Spleen (tissue), 11 donors: ENCODE measurements at regions not wholly inside any gene's neighbourhood (a gene's known extent, or its start where the extent isn't known, plus 50 kb on each side); places are given as distances from the start of the nearest gene placed in this dataset.

Source experiments
- DNase-seq: peaks from one replicate; pipeline ENCODE4 v3.0.0-alpha.2; 2020
- H3K27ac ChIP-seq, 8 donors: fragments of 200-600 bp; sonication (generic) in 7 of 8; 1 replicate in 4 of 8; 2 replicates in 4 of 8; pipeline versions ENCODE4 v1.5.0 to v1.8.0; 2016 to 2021; ENCODE audit warnings: inconsistent platforms in 4 of 8, mild to moderate bottlenecking in 4 of 8, moderate library complexity in 1 of 8
- H3K27me3 ChIP-seq, 7 donors: fragments of 200-600 bp; sonication (generic) in 6 of 7; replicated peaks in 1 of 7; 1 replicate in 4 of 7; 2 replicates in 3 of 7; pipeline versions ENCODE4 v1.5.0 to v1.8.0; 2016 to 2021; ENCODE audit warnings: inconsistent platforms in 3 of 7, mild to moderate bottlenecking in 1 of 7
- H3K36me3 ChIP-seq, 6 donors: fragments of 200-600 bp; sonication (generic) in 5 of 6; 1 replicate in 4 of 6; 2 replicates in 2 of 6; pipeline versions ENCODE4 v1.5.0 to v1.8.0; 2016 to 2021; ENCODE audit warnings: inconsistent platforms in 2 of 6
- H3K4me1 ChIP-seq, 6 donors: fragments of 200-600 bp; sonication (generic) in 5 of 6; 1 replicate in 3 of 6; 2 replicates in 3 of 6; pipeline versions ENCODE4 v1.5.0 to v1.8.0; 2016 to 2021; ENCODE audit warnings: inconsistent platforms in 3 of 6
- H3K4me3 ChIP-seq, 8 donors: fragments of 200-600 bp; sonication (generic) in 7 of 8; 1 replicate in 4 of 8; 2 replicates in 4 of 8; pipeline versions ENCODE4 v1.5.0 to v1.8.0; 2016 to 2021; ENCODE audit warnings: inconsistent platforms in 4 of 8, mild to moderate bottlenecking in 4 of 8, moderate library complexity in 2 of 8
- H3K9me3 ChIP-seq, 8 donors: fragments of 200-600 bp; sonication (generic) in 7 of 8; 1 replicate in 4 of 8; 2 replicates in 4 of 8; pipeline versions ENCODE4 v1.5.0 to v1.8.0; 2016 to 2021; ENCODE audit warnings: inconsistent platforms in 4 of 8
- POLR2A ChIP-seq, 3 donors: fragments of 450-650 bp; IDR thresholded peaks; one replicate each; pipeline ENCODE4 v1.5.1; 2017; ENCODE audit warnings: antibody characterized with exemption in 3 of 3, mild to moderate bottlenecking in 1 of 3
- POLR2AphosphoS5 ChIP-seq, 3 donors: sonication (generic); formaldehyde crosslinking; IDR thresholded peaks; one replicate each; pipeline ENCODE4 v1.5.1; 2017; ENCODE audit warnings: antibody characterized with exemption in 3 of 3
- WGBS, 5 donors: extraction: QIAGEN DNeasy Blood & Tissue Kit in 3 of 5; methylation state at CpG; one replicate each; pipeline versions ENCODE4 v1.1.5 to v1.1.7; 2013 to 2018; 5-methylcytosine and 5-hydroxymethylcytosine counted together
- intact Hi-C: fragments of 100-400 bp; cut with DNase I; formaldehyde crosslinking; loops from one replicate; pipeline ENCODE4 v1.15.0; 2023; ENCODE audit warnings: low total_unique reads
- TF ChIP-seq, protein P1 (sequence below), 11 experiments: fragments of 200-600 bp in 7 of 11; fragments of 450-650 bp in 4 of 11; sonication (generic) in 4 of 11; IDR thresholded peaks in 8 of 11; conservative IDR thresholded peaks in 3 of 11; 1 replicate in 7 of 11; 2 replicates in 4 of 11; pipeline versions ENCODE4 v1.4.0 to v1.8.0; 2016 to 2021; ENCODE audit warnings: antibody characterized with exemption in 11 of 11, inconsistent platforms in 4 of 11, mild to moderate bottlenecking in 1 of 11
- donor health status: healthy with polysubstance abuse.
- donor health status: DM: no; HTN: no; CAD: no; lungs with moderate emphysema.
- donor health status: DM: no; HTN: no; CAD: no.
- donor health status: Bipolar disorder and iron deficiency.
- donor health status: healthy.
- donor health status: DM: no; HTN: no; CAD: no.
- donor health status: DM: yes; HTN: yes; CAD: no.

DNA sequence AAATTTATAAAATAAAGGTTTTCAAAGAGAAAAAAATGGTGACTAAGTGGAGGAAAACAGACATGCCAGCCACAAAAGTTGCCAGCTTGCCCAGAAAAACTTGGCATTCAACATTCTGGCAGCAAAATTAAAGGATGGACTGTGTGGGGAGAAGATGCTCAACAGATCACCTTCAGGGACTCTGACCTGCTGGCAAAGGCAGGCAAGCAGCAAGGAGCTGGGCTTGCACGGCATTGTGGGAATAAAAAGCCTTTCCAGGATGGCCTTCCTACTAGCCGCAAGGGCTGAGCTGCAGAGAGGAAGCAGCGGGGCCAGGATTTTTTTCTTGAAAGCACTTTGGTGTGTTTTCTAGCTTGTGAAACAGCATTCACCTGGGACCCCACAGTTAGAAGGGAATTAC lies 101.9 kb upstream of the CACNA2D3 start:
- intact Hi-C loops, result no loop called here
- Histone ChIP-seq H3K4me3 (no peak overlapping the region), H3K27ac (no peak overlapping the region), H3K36me3 (no peaks in the 10 kb centered on the region), H3K4me1 (no peaks in the 10 kb centered on the region), H3K27me3 (no peaks in the 10 kb centered on the region), H3K9me3 (peaks cover 0 to 25% (median 18%) of the 10 kb centered on the region in 8 donors)
- DNase-seq, result no peak
- WGBS, 5 donors, result 84 to 90% (median 84%) methylated on average over 3 of the region's 3 CpGs
- TF ChIP-seq, protein P1, sequence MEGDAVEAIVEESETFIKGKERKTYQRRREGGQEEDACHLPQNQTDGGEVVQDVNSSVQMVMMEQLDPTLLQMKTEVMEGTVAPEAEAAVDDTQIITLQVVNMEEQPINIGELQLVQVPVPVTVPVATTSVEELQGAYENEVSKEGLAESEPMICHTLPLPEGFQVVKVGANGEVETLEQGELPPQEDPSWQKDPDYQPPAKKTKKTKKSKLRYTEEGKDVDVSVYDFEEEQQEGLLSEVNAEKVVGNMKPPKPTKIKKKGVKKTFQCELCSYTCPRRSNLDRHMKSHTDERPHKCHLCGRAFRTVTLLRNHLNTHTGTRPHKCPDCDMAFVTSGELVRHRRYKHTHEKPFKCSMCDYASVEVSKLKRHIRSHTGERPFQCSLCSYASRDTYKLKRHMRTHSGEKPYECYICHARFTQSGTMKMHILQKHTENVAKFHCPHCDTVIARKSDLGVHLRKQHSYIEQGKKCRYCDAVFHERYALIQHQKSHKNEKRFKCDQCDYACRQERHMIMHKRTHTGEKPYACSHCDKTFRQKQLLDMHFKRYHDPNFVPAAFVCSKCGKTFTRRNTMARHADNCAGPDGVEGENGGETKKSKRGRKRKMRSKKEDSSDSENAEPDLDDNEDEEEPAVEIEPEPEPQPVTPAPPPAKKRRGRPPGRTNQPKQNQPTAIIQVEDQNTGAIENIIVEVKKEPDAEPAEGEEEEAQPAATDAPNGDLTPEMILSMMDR (IDR thresholded peaks at IDR 0.05 in 8 of 11, conservative IDR thresholded peaks at IDR 0.05 in 3 of 11), result no peak
- no peak for TF ChIP-seq POLR2AphosphoS5 (IDR thresholded peaks at IDR 0.05)
- TF ChIP-seq POLR2A (IDR thresholded peaks at IDR 0.05), result no peak

DNA sequence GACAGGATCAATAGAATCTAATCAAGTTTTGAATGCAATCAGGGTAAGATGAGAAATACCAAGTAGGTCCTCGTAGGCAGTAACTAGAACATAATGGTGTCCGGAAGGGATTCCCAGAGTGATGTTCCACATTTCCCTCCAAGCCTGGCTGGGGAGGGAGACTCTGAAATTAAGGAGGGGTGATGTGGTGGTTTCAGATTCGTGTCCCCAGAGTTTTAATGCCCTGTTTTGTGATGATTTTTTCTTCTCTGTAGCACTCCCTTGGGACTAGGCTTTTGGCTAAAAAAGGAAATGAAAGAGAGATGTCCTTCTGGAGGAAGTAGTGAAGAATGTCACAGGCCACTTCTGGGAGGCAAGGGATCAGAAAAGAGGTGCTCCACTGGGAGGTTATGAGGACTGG lies 108.3 kb upstream of the CACNA2D3 start:
- WGBS, 5 donors, result 58 to 65% (median 58%) methylated on average over 3 of the region's 3 CpGs

DNA sequence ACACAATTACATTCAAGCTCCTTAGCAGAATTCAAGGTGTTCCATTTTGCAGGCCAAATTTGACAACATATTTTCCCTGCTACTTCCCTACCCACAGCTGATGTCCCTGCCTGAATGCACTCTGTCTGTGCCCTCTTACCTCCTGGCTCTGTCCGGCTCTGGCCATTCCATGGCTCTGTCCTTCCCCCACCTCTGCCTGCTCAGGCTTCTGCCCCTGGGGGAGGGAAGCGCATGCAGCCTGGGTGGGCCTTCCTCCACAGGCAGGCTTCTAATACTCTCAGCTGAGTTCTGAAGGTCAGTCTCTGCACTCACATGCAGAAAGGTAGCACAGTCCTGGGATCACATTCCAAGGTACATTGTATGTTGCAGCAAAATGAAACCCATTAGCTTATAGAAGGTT lies 113.6 kb upstream of the CACNA2D3 start:
- H3K4me3 ChIP-seq, result no peak overlapping the region
- TF ChIP-seq POLR2AphosphoS5 (IDR thresholded peaks at IDR 0.05) (no peak), POLR2A (IDR thresholded peaks at IDR 0.05) (no peak)
- TF ChIP-seq, protein P1 (IDR thresholded peaks at IDR 0.05 in 8 of 11, conservative IDR thresholded peaks at IDR 0.05 in 3 of 11), result no peak
- peaks cover 0 to 5% (median 0%) of the 10 kb centered on the region in 7 donors for H3K27me3 ChIP-seq
- H3K4me1 ChIP-seq, result no peaks in the 10 kb centered on the region
- no peak overlapping the region for H3K27ac ChIP-seq
- intact Hi-C loops, result no loop called here
- DNase-seq, result no peak
- 64 to 78% (median 68%) methylated on average over 2 of the region's 2 CpGs for WGBS, 5 donors
- H3K36me3 ChIP-seq, result no peaks in the 10 kb centered on the region
- H3K9me3 ChIP-seq, result no peaks in the 10 kb centered on the region

More for the DNA sequence above, 108.3 kb upstream of the CACNA2D3 start:
- intact Hi-C loops, result no loop called here
- Histone ChIP-seq H3K27me3 (no peaks in the 10 kb centered on the region), H3K4me3 (no peak overlapping the region), H3K27ac (no peak overlapping the region), H3K36me3 (no peaks in the 10 kb centered on the region), H3K9me3 (peaks cover 0 to 18% (median 12%) of the 10 kb centered on the region in 8 donors), H3K4me1 (no peaks in the 10 kb centered on the region)
- no peak for DNase-seq
- TF ChIP-seq POLR2AphosphoS5 (IDR thresholded peaks at IDR 0.05) (no peak), POLR2A (IDR thresholded peaks at IDR 0.05) (no peak)
- TF ChIP-seq, protein P1 (IDR thresholded peaks at IDR 0.05 in 8 of 11, conservative IDR thresholded peaks at IDR 0.05 in 3 of 11), result no peak

DNA sequence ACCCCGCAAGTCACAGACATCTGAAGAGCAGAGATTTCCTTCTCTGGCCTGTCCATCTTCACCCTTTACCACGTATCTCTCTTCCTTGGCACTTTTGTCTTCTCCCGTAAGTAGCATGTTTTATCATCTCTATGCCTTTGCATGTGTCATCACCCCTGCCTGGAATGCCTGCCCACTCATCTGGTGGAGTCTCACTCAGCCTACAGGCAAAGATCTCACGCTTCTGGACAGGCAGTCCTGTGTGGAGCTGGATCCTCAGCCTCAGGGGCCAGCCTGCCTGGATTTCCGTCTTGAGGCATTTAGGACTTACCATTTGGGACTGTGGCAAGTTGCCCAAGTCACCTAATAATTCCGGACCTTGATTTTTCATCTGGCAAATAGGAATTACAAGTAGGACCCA lies 114.3 kb upstream of the CACNA2D3 start:
- Histone ChIP-seq H3K9me3 (no peaks in the 10 kb centered on the region), H3K4me1 (no peaks in the 10 kb centered on the region), H3K27me3 (peaks cover 0 to 5% (median 0%) of the 10 kb centered on the region in 7 donors), H3K27ac (no peak overlapping the region), H3K4me3 (no peak overlapping the region), H3K36me3 (no peaks in the 10 kb centered on the region)
- intact Hi-C loops, result no loop called here
- WGBS, 5 donors, result 81 to 89% (median 84%) methylated on average over 6 of the region's 6 CpGs
- DNase-seq, result no peak
- TF ChIP-seq POLR2AphosphoS5 (IDR thresholded peaks at IDR 0.05), result no peak
- no peak for TF ChIP-seq POLR2A (IDR thresholded peaks at IDR 0.05)
- TF ChIP-seq, protein P1 (IDR thresholded peaks at IDR 0.05 in 8 of 11, conservative IDR thresholded peaks at IDR 0.05 in 3 of 11), result no peak
